ENCODE measurements at regions not wholly inside any gene's neighbourhood (a gene's known extent, or its start where the extent isn't known, plus 50 kb on each side); places are given as distances from the start of the nearest gene placed in this dataset.

GRCh38 chr6:14066782-14067406, 50.7 kb upstream of the CD83 start:
- TF ChIP-seq EZH2phosphoT487 (IDR thresholded peaks at IDR 0.05; ENCODE audit: low read length), result no peak
- peak; percentile 61 for TF ChIP-seq CTCF (IDR thresholded peaks at IDR 0.05; ENCODE audit: low read length)
- no peak for TF ChIP-seq EZH2 (optimal IDR thresholded peaks at IDR 0.05; ENCODE audit: low read depth, low read length)
- Histone ChIP-seq H3K9ac (ENCODE audit: low read length) (no peak overlapping the region), H3K4me3 (ENCODE audit: low read length) (no peak overlapping the region), H3K9me2 (replicated peaks; ENCODE audit: insufficient read depth, low read length) (no peaks in the 10 kb centered on the region), H3K79me2 (ENCODE audit: low read length) (no peaks in the 10 kb centered on the region), H3K4me1 (ENCODE audit: low read length) (no peaks in the 10 kb centered on the region), H3K36me3 (replicated peaks; ENCODE audit: insufficient read depth, low read length) (no peaks in the 10 kb centered on the region), H3K27ac (ENCODE audit: low read length) (no peak overlapping the region), H3F3A (ENCODE audit: insufficient read depth, low read length) (no peaks in the 10 kb centered on the region), H2AFZ (ENCODE audit: low read length) (no peak overlapping the region), H4K20me1 (ENCODE audit: insufficient read depth, low read length) (no peaks in the 10 kb centered on the region), H3K9me3 (replicated peaks; ENCODE audit: insufficient read depth, low read length) (no peaks in the 10 kb centered on the region), H3K4me2 (ENCODE audit: low read depth, low read length) (peak overlapping the region; percentile 33; the same call in 1 of the 2 replicates), H3K27me3 (replicated peaks; ENCODE audit: insufficient read depth, low read length) (no peaks in the 10 kb centered on the region)
- peak; percentile 61 for DNase-seq

GRCh38 chr6:14067656-14068055, 49.9 kb upstream of the CD83 start:
- Histone ChIP-seq H3K9ac (ENCODE audit: low read length) (no peak overlapping the region), H3K79me2 (ENCODE audit: low read length) (no peaks in the 10 kb centered on the region), H3K4me3 (ENCODE audit: low read length) (no peak overlapping the region), H3K27me3 (replicated peaks; ENCODE audit: insufficient read depth, low read length) (no peaks in the 10 kb centered on the region), H3K9me2 (replicated peaks; ENCODE audit: insufficient read depth, low read length) (no peaks in the 10 kb centered on the region), H3K4me2 (ENCODE audit: low read depth, low read length) (no peak overlapping the region), H3F3A (ENCODE audit: insufficient read depth, low read length) (no peaks in the 10 kb centered on the region), H4K20me1 (ENCODE audit: insufficient read depth, low read length) (no peaks in the 10 kb centered on the region), H2AFZ (ENCODE audit: low read length) (no peak overlapping the region), H3K27ac (ENCODE audit: low read length) (no peak overlapping the region), H3K36me3 (replicated peaks; ENCODE audit: insufficient read depth, low read length) (no peaks in the 10 kb centered on the region), H3K9me3 (replicated peaks; ENCODE audit: insufficient read depth, low read length) (no peaks in the 10 kb centered on the region), H3K4me1 (ENCODE audit: low read length) (no peaks in the 10 kb centered on the region)
- TF ChIP-seq EZH2 (optimal IDR thresholded peaks at IDR 0.05; ENCODE audit: low read depth, low read length), result no peak
- no peak for TF ChIP-seq CTCF (IDR thresholded peaks at IDR 0.05; ENCODE audit: low read length)
- no peak for TF ChIP-seq EZH2phosphoT487 (IDR thresholded peaks at IDR 0.05; ENCODE audit: low read length)
- DNase-seq, result no peak

Data from MM.1S (cell line).